B cell (primary cell): ENCODE measurements at regions not wholly inside any gene's neighbourhood (a gene's known extent, or its start where the extent isn't known, plus 50 kb on each side); places are given as distances from the start of the nearest gene placed in this dataset.

Experiments used
- CTCF ChIP-seq: fragments of 200-600 bp; IDR thresholded peaks from one replicate; pipeline ENCODE4 v1.8.0; 2022; ENCODE audit warnings: antibody characterized with exemption, mild to moderate bottlenecking
- EZH2 ChIP-seq: IDR thresholded peaks from 2 replicates; pipeline ENCODE4 v1.6.1; 2012; ENCODE audit warnings: borderline replicate concordance, low read depth, mild to moderate bottlenecking, moderate library complexity, low read length; ENCODE audit not compliant: insufficient read depth, poor library complexity, severe bottlenecking

- TF ChIP-seq CTCF (no peak), EZH2 (no peak)
These were observed 298.3 kb upstream of the AGA start for GRCh38 chr4:177740563-177740962.
